Activated naive CD8-positive, alpha-beta T cell treated with anti-CD3 and anti-CD28 coated beads for 36 hours (primary cell): ENCODE measurements at regions not wholly inside any gene's neighbourhood (a gene's known extent, or its start where the extent isn't known, plus 50 kb on each side); places are given as distances from the start of the nearest gene placed in this dataset.

Experiments
- DNase-seq: peaks from one replicate; pipeline ENCODE4 v3.0.0; 2021
- H3K27ac Mint-ChIP-seq: one replicate; pipeline ENCODE4 v1.8.0; 2022; ENCODE audit warnings: mild to moderate bottlenecking, moderate library complexity, mixed read lengths
- H3K27me3 Mint-ChIP-seq: one replicate; pipeline ENCODE4 v1.8.0; 2022; ENCODE audit warnings: mild to moderate bottlenecking, mixed read lengths
- H3K36me3 Mint-ChIP-seq: one replicate; pipeline ENCODE4 v1.8.0; 2021; ENCODE audit warnings: mild to moderate bottlenecking, mixed read lengths
- H3K4me1 Mint-ChIP-seq: one replicate; pipeline ENCODE4 v1.8.0; 2021; ENCODE audit warnings: mixed read lengths
- H3K4me3 Mint-ChIP-seq: one replicate; pipeline ENCODE4 v1.8.0; 2022; ENCODE audit warnings: mild to moderate bottlenecking, moderate library complexity, mixed read lengths
- H3K9me3 Mint-ChIP-seq: one replicate; pipeline ENCODE4 v1.8.0; 2022; ENCODE audit warnings: mixed read lengths

DNA sequence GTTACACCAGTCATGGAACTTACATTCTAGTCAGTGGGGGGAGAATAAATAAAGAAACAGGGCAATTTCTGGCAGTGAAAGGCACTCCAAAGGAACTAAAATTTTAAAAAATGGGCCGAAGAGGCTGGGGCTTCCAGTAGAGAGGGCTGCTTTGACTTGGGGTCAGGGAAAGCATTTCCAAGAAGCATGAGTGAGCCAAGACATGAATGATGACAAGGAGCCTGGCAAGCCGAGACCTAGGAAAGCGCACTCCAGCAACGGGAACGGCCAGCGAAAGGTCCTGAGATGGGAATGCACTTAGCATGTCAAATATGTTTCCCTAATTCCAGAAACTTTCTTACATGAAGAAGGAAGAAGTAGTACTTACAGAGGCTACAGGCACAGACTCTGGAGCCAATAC lies 95.4 kb upstream of the NGF start:
- H3K4me1 Mint-ChIP-seq = no peaks in the 10 kb centered on the region
- DNase-seq = no peak

DNA sequence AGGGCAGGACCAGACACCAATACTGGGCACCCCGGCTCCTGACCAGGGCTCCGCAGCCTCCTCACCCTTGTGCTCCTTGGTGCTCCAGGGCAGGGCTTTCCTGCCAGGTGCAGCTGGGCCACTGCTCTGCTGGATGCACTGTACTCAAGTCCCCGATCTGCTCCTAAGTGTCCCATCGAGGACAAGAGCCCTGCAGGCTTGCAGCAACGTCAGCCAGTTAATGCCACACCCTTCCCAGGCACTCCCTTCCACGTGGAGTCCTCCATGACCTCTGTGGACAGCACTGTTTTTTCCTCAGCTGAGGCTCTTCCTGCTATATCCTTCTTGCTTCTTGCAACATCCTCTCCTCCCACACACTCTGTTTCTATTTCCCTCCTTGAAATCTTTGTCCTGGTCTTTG lies 94.0 kb upstream of the NGF start:
- Mint-ChIP-seq H3K27ac (no peak overlapping the region), H3K4me1 (no peaks in the 10 kb centered on the region), H3K36me3 (no peaks in the 10 kb centered on the region), H3K4me3 (no peak overlapping the region), H3K9me3 (no peaks in the 10 kb centered on the region), H3K27me3 (no peaks in the 10 kb centered on the region)
- DNase-seq = no peak

More for the DNA sequence above, 95.4 kb upstream of the NGF start:
- Mint-ChIP-seq H3K27me3 (no peaks in the 10 kb centered on the region), H3K36me3 (no peaks in the 10 kb centered on the region), H3K27ac (no peak overlapping the region), H3K9me3 (no peaks in the 10 kb centered on the region), H3K4me3 (no peak overlapping the region)

DNA sequence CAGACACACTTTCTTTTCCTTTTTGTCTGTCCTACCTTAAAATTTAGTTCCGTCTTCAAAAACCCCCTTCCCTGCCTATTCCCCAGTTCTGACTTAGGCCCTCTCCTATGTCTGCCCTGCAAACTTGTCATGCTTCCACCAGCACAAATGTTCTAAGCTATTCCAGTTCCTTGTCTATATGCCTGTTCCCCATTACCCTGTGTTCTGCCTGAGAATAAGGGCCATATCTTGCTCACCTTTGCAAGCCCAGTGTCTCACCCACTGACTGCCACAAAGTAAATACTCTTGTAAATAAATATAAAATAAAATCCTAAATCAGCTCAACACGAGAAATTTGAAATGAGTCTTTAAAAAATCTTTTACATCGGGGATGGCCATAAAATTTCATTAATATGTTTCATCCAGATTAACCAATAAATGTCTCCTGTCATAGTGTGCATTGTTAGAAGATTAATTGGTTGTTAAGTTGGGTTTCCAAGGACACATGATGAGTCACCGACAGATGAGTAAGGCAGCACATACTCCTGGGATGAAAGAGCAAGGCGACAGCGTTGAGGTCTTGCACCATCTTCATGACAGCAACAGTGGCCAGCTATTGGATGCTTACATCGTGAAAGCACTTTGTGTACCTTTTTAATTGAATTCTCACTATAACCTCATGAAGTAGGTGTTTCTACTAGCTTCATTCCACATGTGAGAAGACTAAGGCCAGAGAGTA lies 92.6 kb upstream of the NGF start:
- Mint-ChIP-seq H3K27me3 (peaks cover 7% of the 10 kb centered on the region), H3K4me1 (no peaks in the 10 kb centered on the region), H3K36me3 (no peaks in the 10 kb centered on the region), H3K4me3 (no peak overlapping the region), H3K9me3 (no peaks in the 10 kb centered on the region), H3K27ac (no peak overlapping the region)
- no peak for DNase-seq

DNA sequence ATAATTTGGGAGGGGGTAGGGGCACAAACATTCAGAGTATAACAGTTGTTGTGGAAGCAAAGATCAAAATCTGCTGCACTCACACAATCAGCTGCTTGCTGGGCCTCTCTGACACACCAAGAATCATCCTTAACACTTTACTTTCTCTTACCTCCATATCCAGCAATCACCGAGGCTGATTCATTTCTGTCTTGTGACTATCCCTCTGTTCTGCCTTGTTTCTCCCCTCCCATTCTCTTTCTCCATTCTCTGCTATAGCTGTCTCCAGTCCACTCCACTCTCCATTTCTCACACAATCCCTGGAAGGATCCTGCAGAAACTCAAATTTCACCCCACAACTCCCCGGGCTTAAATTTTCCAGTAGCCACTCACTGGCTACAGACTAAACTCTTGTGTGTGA lies 91.8 kb upstream of the NGF start:
- Mint-ChIP-seq H3K27ac (no peak overlapping the region), H3K4me3 (no peak overlapping the region), H3K9me3 (no peaks in the 10 kb centered on the region), H3K36me3 (no peaks in the 10 kb centered on the region), H3K4me1 (no peaks in the 10 kb centered on the region), H3K27me3 (peaks cover 7% of the 10 kb centered on the region)
- DNase-seq = no peak

DNA sequence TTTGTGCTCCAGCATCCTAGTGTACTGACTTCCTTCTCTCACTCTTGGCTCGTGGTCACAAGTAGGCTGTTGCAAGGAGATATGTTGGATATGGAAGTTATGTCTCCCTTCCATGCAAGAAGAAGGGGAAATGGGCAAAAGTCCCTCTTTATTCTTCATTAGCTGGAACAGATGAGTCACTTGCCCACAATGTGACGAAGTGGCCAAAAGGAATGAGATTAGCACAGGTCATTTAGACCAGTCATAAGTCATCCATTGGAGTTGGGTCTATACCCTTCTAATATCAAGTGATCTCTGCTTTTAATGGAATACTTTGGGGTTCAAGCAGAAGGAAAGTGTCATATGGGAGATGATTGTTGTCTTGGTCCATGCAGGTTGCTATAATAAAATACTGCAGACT lies 91.2 kb upstream of the NGF start:
- no peak for DNase-seq
- Mint-ChIP-seq H3K4me3 (no peak overlapping the region), H3K4me1 (no peaks in the 10 kb centered on the region), H3K36me3 (no peaks in the 10 kb centered on the region), H3K27ac (no peak overlapping the region), H3K9me3 (no peaks in the 10 kb centered on the region), H3K27me3 (peaks cover 12% of the 10 kb centered on the region)

DNA sequence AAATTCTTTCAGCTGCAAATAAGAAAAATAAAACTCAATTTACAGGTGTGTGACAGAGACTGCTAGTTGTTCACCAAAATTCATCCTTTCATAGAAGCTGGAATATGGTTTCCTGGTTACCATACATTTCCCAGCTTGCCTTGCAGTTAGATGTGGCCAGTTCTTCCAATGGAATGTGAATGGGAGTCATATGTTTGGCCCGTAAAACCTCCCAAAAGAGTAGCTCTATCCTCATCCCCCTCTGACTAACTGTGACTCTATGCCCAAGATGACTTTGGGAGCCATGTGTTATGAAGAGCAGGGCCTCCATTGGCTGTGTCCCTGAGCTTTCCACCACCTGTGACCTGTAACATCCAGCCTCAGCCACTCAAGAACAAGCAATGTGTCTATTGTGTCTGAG lies 90.6 kb upstream of the NGF start:
- DNase-seq = no peak
- H3K36me3 Mint-ChIP-seq = no peaks in the 10 kb centered on the region
- no peaks in the 10 kb centered on the region for H3K9me3 Mint-ChIP-seq
- H3K4me3 Mint-ChIP-seq = no peak overlapping the region
- no peak overlapping the region for H3K27ac Mint-ChIP-seq
- no peaks in the 10 kb centered on the region for H3K4me1 Mint-ChIP-seq
- peaks cover 18% of the 10 kb centered on the region for H3K27me3 Mint-ChIP-seq

DNA sequence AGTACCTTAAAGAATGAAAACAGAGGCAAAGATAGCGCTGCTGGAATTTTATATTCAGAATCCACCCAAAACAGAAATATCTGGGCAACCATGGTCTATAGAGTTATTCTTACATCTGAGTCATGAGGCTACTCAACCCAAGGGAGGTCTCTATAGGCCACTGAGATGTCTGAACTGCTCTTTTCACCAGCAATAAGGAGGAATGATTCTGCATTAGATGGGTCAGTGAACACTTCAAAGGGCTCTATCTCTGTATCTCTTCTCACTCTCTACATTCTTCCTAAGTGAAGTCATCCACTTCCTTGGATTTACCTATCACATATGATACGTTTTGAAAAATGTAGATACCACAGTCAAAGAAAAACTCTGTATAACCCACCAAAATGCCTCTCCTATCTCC lies 90.2 kb upstream of the NGF start:
- Mint-ChIP-seq H3K27me3 (peaks cover 20% of the 10 kb centered on the region), H3K9me3 (no peaks in the 10 kb centered on the region), H3K4me3 (no peak overlapping the region), H3K4me1 (no peaks in the 10 kb centered on the region), H3K36me3 (no peaks in the 10 kb centered on the region), H3K27ac (no peak overlapping the region)
- DNase-seq = no peak

DNA sequence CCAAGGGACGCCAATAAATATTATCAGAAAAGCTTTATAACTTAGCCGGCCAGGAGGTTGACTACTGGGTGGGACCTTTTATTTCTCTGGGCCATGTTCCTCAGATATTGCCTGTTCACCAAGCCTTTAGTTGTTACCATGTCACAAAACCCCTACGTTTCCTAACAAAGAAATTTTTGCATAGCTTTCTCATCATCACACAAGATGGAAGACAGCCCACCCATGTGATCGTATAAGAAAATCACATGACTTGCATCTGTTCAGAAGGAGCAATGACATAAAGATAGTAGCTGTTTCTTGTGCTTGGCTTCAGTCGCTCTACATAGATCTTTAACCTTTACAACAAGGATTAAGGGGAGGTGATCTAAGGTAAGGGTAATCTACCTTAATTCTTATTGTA lies 88.9 kb upstream of the NGF start:
- no peak overlapping the region for H3K4me3 Mint-ChIP-seq
- no peak for DNase-seq
- no peak overlapping the region for H3K27ac Mint-ChIP-seq
- H3K9me3 Mint-ChIP-seq = no peaks in the 10 kb centered on the region
- H3K36me3 Mint-ChIP-seq = no peaks in the 10 kb centered on the region
- H3K27me3 Mint-ChIP-seq = peaks cover 20% of the 10 kb centered on the region
- no peaks in the 10 kb centered on the region for H3K4me1 Mint-ChIP-seq

DNA sequence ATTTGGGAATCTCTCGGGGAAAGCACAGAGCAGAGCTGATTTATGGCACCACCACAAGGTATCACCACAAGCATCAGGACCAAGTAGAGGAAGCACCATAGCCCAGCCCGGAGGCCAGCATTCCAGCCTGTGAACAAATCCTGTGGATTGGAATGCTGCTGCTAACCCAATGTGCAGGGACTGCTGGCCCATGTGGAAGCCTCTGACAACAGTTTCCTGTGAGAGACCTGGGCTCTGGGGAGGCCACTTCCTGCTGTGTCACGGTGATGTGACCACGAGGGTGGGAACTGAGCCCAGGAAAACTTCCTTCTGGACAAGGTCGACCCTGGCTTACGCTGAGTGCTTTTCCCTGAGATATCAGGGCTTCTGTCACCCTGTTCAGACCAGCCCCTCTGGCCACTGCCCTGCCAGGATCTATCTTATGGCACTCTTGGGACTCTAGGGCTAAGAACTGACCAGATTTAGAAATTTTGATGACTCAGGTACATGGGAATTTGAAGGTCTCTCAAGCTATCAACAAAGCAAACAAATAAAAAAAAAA lies 88.3 kb upstream of the NGF start:
- no peaks in the 10 kb centered on the region for H3K4me1 Mint-ChIP-seq
- DNase-seq = no peak
- no peaks in the 10 kb centered on the region for H3K9me3 Mint-ChIP-seq
- H3K4me3 Mint-ChIP-seq = no peak overlapping the region
- H3K36me3 Mint-ChIP-seq = no peaks in the 10 kb centered on the region
- H3K27ac Mint-ChIP-seq = no peak overlapping the region
- H3K27me3 Mint-ChIP-seq = peaks cover 23% of the 10 kb centered on the region

DNA sequence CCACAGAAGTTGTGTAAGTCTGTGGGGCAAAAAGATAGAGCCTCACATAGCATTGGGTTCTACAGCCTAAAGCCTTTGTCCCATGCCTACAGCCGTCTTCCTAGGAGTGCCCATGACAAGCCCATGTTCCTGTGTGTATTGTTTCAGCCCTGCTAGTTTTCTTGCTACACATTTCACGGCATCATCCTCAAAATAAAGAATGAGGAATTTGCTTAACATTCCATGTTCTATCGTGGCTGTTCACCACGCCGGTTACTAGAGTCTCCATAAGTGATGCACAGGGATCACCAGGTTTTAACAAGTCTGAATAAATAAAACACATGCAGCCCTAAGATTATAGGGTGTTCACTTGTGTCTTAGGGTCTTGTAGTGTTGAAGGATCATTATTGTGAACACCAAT lies 87.4 kb upstream of the NGF start:
- Mint-ChIP-seq H3K9me3 (no peaks in the 10 kb centered on the region), H3K27ac (no peak overlapping the region), H3K4me1 (no peaks in the 10 kb centered on the region)

DNA sequence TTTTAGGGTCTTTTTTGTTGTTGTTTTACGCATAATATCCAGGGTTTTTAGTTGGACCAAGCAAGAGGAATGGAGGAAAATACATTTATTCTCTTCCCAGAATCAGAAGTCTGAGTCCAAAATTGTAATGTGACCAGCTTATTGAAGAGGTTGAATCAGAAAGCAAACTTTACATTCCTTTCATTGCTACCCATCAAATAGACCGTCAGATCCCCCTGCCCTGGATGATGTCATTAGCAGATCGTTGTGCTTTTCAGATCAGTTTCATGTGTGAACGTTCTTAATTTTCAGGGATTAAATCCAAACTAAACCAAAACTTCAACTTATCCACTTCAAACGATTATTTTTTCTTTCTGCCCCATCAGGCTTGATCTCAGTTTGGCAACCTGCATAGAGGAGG lies 85.7 kb upstream of the NGF start:
- H3K4me1 Mint-ChIP-seq = peaks cover 3% of the 10 kb centered on the region
- no peaks in the 10 kb centered on the region for H3K36me3 Mint-ChIP-seq
- peaks cover 23% of the 10 kb centered on the region for H3K27me3 Mint-ChIP-seq
- peaks cover 3% of the 10 kb centered on the region for H3K9me3 Mint-ChIP-seq
- H3K27ac Mint-ChIP-seq = no peak overlapping the region
- no peak for DNase-seq
- H3K4me3 Mint-ChIP-seq = no peak overlapping the region

More for the DNA sequence above, 87.4 kb upstream of the NGF start:
- no peak overlapping the region for H3K4me3 Mint-ChIP-seq
- no peaks in the 10 kb centered on the region for H3K36me3 Mint-ChIP-seq
- H3K27me3 Mint-ChIP-seq = peaks cover 23% of the 10 kb centered on the region
- no peak for DNase-seq

DNA sequence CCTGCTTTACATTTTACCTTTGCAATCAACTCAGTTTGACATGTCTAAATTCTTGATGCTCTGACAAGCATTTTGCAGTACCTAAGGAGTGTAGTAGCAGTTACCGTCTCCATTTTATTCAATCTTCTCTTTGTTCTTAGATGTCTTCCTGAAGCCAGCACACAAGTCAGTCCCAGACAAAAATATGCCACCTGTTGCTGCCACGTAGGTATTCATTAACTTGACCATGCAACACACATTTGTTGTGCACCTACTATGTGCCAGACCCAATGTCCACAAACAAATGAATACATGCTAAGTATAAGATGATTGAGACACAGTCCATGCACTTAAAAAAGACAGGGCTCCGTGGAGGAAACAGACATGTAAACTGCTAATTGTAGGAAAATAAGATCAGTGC lies 81.5 kb upstream of the NGF start:
- Mint-ChIP-seq H3K27ac (no peak overlapping the region), H3K36me3 (no peaks in the 10 kb centered on the region), H3K9me3 (peaks cover 8% of the 10 kb centered on the region), H3K4me1 (peaks cover 3% of the 10 kb centered on the region), H3K4me3 (no peak overlapping the region), H3K27me3 (peaks cover 24% of the 10 kb centered on the region)
- DNase-seq = no peak

DNA sequence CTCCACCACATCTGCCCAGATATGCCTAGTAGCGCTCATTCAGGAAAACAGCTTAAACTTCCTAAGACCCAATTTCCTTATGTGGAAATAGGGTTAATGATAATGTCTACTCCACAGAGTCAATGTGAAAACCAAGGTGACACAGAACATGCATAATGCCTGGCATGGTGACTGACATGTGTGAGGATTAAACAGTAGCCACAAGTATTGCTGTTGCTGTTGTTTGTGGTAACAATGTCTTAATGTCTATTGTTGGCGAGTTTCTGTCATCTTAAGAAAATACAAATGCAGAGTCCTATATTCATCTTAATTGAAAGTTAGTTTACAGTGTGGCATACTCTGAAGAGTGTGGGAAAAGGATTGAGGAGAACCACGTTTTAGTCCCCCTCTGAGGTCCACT lies 75.6 kb upstream of the NGF start:
- no peaks in the 10 kb centered on the region for H3K36me3 Mint-ChIP-seq
- no peak overlapping the region for H3K4me3 Mint-ChIP-seq
- peaks cover 35% of the 10 kb centered on the region for H3K27me3 Mint-ChIP-seq
- no peak for DNase-seq
- peaks cover 3% of the 10 kb centered on the region for H3K4me1 Mint-ChIP-seq
- no peak overlapping the region for H3K27ac Mint-ChIP-seq
- peaks cover 8% of the 10 kb centered on the region for H3K9me3 Mint-ChIP-seq

DNA sequence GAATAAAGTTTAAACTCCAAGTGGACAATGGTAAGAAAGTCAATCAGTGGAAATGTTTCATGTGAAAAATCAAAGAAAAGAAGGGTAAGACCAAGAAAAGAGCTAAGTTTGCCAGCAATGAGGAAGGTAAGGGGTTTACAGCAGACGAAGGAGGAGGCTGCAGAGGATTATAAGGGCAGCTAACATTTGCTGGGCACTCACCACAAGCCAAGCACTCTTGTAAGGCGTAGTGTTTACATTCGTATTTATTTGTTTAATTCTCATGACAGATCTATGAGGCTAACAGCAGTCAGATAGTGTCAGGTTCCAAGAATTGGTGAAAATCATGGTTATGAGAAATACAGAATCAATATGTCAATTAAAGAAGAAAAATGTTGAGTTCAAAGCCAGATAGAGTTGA lies 75.2 kb upstream of the NGF start:
- Mint-ChIP-seq H3K36me3 (no peaks in the 10 kb centered on the region), H3K9me3 (peaks cover 8% of the 10 kb centered on the region), H3K4me1 (peaks cover 3% of the 10 kb centered on the region), H3K27me3 (peaks cover 39% of the 10 kb centered on the region), H3K27ac (no peak overlapping the region), H3K4me3 (no peak overlapping the region)
- no peak for DNase-seq

DNA sequence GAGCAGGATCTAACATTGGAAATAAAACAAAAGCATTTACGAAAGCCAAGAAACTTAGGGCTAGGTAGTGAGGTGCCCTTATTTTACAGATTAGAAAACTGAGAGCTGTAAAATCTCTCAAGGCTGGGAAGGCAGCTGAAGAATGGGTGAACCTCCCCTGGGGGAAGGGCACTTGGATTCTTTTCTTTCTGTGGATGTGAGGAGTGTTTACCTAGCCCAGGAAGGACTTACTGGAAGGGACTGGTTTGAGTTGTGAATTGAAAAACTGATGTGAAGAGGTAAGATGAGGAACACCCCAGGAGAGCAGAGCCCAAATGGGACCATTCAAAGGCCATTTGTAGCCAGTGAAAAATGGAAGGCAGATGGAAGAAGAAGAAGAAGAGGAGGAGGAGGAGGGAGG lies 74.7 kb upstream of the NGF start:
- H3K27me3 Mint-ChIP-seq = peaks cover 44% of the 10 kb centered on the region

DNA sequence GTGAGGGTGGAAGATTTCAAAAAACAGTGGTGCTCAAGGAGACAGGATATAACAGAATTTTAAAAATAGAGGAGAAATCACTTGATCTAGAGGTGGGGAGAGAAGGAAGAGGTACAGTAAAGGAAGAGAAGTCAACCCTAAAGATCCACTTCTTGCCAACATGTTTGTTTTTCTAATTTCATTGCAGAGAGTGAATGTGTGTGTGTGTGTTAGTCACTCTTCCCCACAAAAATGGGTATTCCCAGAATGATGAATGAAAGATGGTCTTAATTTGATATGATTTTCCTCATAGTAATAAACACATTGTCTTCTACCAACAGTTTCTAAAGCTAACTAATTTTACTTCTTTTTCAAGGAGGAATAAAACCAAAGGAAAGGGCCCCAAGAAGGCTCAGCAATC lies 74.2 kb upstream of the NGF start:
- H3K4me3 Mint-ChIP-seq = no peak overlapping the region
- H3K27ac Mint-ChIP-seq = no peak overlapping the region
- DNase-seq = no peak
- H3K4me1 Mint-ChIP-seq = peaks cover 3% of the 10 kb centered on the region
- H3K36me3 Mint-ChIP-seq = no peaks in the 10 kb centered on the region
- peaks cover 46% of the 10 kb centered on the region for H3K27me3 Mint-ChIP-seq
- peaks cover 8% of the 10 kb centered on the region for H3K9me3 Mint-ChIP-seq

More for the DNA sequence above, 74.7 kb upstream of the NGF start:
- Mint-ChIP-seq H3K36me3 (no peaks in the 10 kb centered on the region), H3K4me3 (no peak overlapping the region), H3K27ac (no peak overlapping the region), H3K4me1 (peaks cover 3% of the 10 kb centered on the region), H3K9me3 (peaks cover 8% of the 10 kb centered on the region)
- DNase-seq = no peak
